PC-3 (cell line): ENCODE measurements at regions not wholly inside any gene's neighbourhood (a gene's known extent, or its start where the extent isn't known, plus 50 kb on each side); places are given as distances from the start of the nearest gene placed in this dataset.

Source experiments
- CTCF ChIP-seq: fragments of 300-600 bp; sonication (generic); conservative IDR thresholded peaks from 2 replicates; pipeline ENCODE4 v1.5.1; 2017; ENCODE audit warnings: antibody characterized with exemption, low read depth, mild to moderate bottlenecking, low read length
- EZH2 ChIP-seq: fragments of 300-600 bp; sonication (generic); IDR thresholded peaks from one replicate; pipeline ENCODE4 v1.6.1; 2017; ENCODE audit warnings: antibody characterized with exemption, mild to moderate bottlenecking, low read length; ENCODE audit not compliant: unreplicated experiment
- EZH2phosphoT487 ChIP-seq: fragments of 300-600 bp; sonication (generic); IDR thresholded peaks from 2 replicates; pipeline ENCODE4 v1.6.1; 2018; ENCODE audit warnings: mild to moderate bottlenecking, antibody characterized with exemption, low read length, borderline replicate concordance

GRCh38 chr5:38093855-38094254 is 164.5 kb upstream of the EGFLAM start:
- TF ChIP-seq CTCF, result no peak
- TF ChIP-seq EZH2, result no peak
- TF ChIP-seq EZH2phosphoT487, result no peak
